GM12878 (cell line): ENCODE measurements at regions not wholly inside any gene's neighbourhood (a gene's known extent, or its start where the extent isn't known, plus 50 kb on each side); places are given as distances from the start of the nearest gene placed in this dataset.

ENCODE experiments used
- ATAC-seq: fragments of 200-7000 bp; cut with Tn5 transposase; 3 replicates; pipeline ENCODE4 v1.9.1; 2020; ENCODE audit warnings: mild to moderate bottlenecking, moderate library complexity
- BruUV-seq: library from RNA; stranded (reverse); fragments of 400-500 nt; replicated peaks from 2 replicates; lab custom pipeline; 2021; lab: Mats Ljungman, UMichigan
- CTCF ChIA-PET: fragments of 300-600 bp; sonication (Branson Sonifier 250); formaldehyde crosslinking; extraction: SDS; loops from one replicate; lab custom pipeline; 2021; ENCODE audit warnings: inconsistent platforms; lab: Yijun Ruan, JAX
- POLR2A ChIA-PET: fragments of 350-600 bp; formaldehyde crosslinking; extraction: SDS; loops from one replicate; lab custom pipeline; 2021; ENCODE audit warnings: inconsistent platforms; lab: Charles Lee
- RAD21 ChIA-PET: fragments of 300-600 bp; sonication (Branson Sonifier 250); formaldehyde crosslinking; loops from one replicate; lab custom pipeline; 2023; ENCODE audit warnings: antibody characterized with exemption; ENCODE audit not compliant: unreplicated experiment; lab: Charles Lee
- SMC1A ChIA-PET: fragments of 300-600 bp; sonication (Branson Sonifier 250); formaldehyde crosslinking; loops from one replicate; lab custom pipeline; 2023; ENCODE audit not compliant: unreplicated experiment, uncharacterized antibody; lab: Charles Lee
- DNase-seq: peaks from one replicate; pipeline ENCODE4 v3.0.0-alpha.2; 2011; ENCODE audit warnings: low read depth, low spot score
- FAIRE-seq: peaks from 3 replicates; lab custom pipeline; 2011; peaks lifted over from hg19 to GRCh38; lab: Jason Lieb, UNC
- H2AFZ ChIP-seq: 2 replicates; pipeline ENCODE4 v1.6.0; 2011; ENCODE audit warnings: low read depth, low read length, control low read depth; ENCODE audit not compliant: control insufficient read depth
- H3K27ac ChIP-seq: 2 replicates; pipeline ENCODE4 v1.5.1; 2011; ENCODE audit warnings: control low read depth; ENCODE audit not compliant: control insufficient read depth, insufficient read depth
- H3K27me3 ChIP-seq, 2 experiments: replicated peaks in 1 of 2; 2 replicates each; pipeline versions ENCODE4 v1.6.0 to v1.6.1; 2011; ENCODE audit warnings: low read length in 1 of 2; ENCODE audit not compliant: control insufficient read depth in 2 of 2, insufficient read depth in 2 of 2
- H3K36me3 ChIP-seq, 2 experiments: 2 replicates each; pipeline ENCODE4 v1.5.1; 2011; ENCODE audit warnings: low read length in 1 of 2; ENCODE audit not compliant: control insufficient read depth in 2 of 2, insufficient read depth in 2 of 2
- H3K4me1 ChIP-seq: 2 replicates; pipeline ENCODE4 v1.6.1; 2011; ENCODE audit warnings: mild to moderate bottlenecking, low read length, moderate library complexity, mixed read lengths; ENCODE audit not compliant: control insufficient read depth, insufficient read depth
- H3K4me2 ChIP-seq: 2 replicates; pipeline ENCODE4 v1.6.0; 2011; ENCODE audit warnings: control low read depth; ENCODE audit not compliant: control insufficient read depth, insufficient read depth
- H3K4me3 ChIP-seq: fragments of 200-600 bp; sonication (generic); 2 replicates; pipeline ENCODE4 v1.5.1; 2016
- H3K79me2 ChIP-seq: 2 replicates; pipeline ENCODE4 v1.6.0; 2011; ENCODE audit warnings: low read length; ENCODE audit not compliant: control insufficient read depth, insufficient read depth
- H3K9ac ChIP-seq: 2 replicates; pipeline ENCODE4 v1.8.0; 2011; ENCODE audit warnings: low read length, control low read depth, mixed read lengths; ENCODE audit not compliant: control insufficient read depth, insufficient read depth
- H3K9me3 ChIP-seq: replicated peaks from 3 replicates; pipeline ENCODE4 v1.5.1; 2011; ENCODE audit warnings: mild to moderate bottlenecking, low read length; ENCODE audit not compliant: control insufficient read depth, insufficient read depth
- H4K20me1 ChIP-seq: 2 replicates; pipeline ENCODE4 v1.6.0; 2011; ENCODE audit not compliant: control insufficient read depth, insufficient read depth
- FOXK2 ChIP-seq: fragments of 450-650 bp; IDR thresholded peaks from 2 replicates; pipeline ENCODE4 v1.6.1; 2017; ENCODE audit warnings: mild to moderate bottlenecking, moderate library complexity
- HDGF ChIP-seq: fragments of 450-650 bp; IDR thresholded peaks from 2 replicates; pipeline ENCODE4 v1.6.1; 2016; ENCODE audit warnings: antibody characterized with exemption
- IKZF2 ChIP-seq, 2 experiments: fragments of 450-650 bp; IDR thresholded peaks; 2 replicates each; pipeline ENCODE4 v1.6.1; 2017; ENCODE audit warnings: mild to moderate bottlenecking in 2 of 2, moderate library complexity in 2 of 2
- KDM1A ChIP-seq: fragments of 200-600 bp; sonication (generic); IDR thresholded peaks from 2 replicates; pipeline ENCODE4 v1.6.1; 2016; ENCODE audit warnings: borderline replicate concordance
- MEF2B ChIP-seq: fragments of 450-650 bp; IDR thresholded peaks from 2 replicates; pipeline ENCODE4 v1.6.1; 2018; ENCODE audit warnings: mild to moderate bottlenecking, moderate library complexity; ENCODE audit not compliant: partially characterized antibody, poor library complexity, severe bottlenecking
- MYB ChIP-seq: fragments of 150-350 bp; IDR thresholded peaks from 2 replicates; pipeline ENCODE4 v1.6.1; 2014; ENCODE audit warnings: mild to moderate bottlenecking, low read depth, low read length, borderline replicate concordance
- PRDM15 ChIP-seq: fragments of 450-650 bp; formaldehyde crosslinking; IDR thresholded peaks from 2 replicates; pipeline ENCODE4 v1.4.0; 2020; ENCODE audit warnings: mild to moderate bottlenecking, moderate library complexity
- RELA ChIP-seq: fragments of 450-650 bp; IDR thresholded peaks from 2 replicates; pipeline ENCODE4 v1.8.0; 2014; ENCODE audit warnings: borderline replicate concordance; ENCODE audit not compliant: partially characterized antibody
- STAT3 ChIP-seq: IDR thresholded peaks from 2 replicates; pipeline ENCODE4 v1.6.1; 2011; ENCODE audit warnings: low read depth, low read length, improper control_type of control experiment
- TCF7 ChIP-seq: IDR thresholded peaks from 2 replicates; pipeline ENCODE4 v1.6.1; 2014; ENCODE audit warnings: antibody characterized with exemption, borderline replicate concordance
- YY1 ChIP-seq: IDR thresholded peaks from 2 replicates; pipeline ENCODE4 v1.6.1; 2011; ENCODE audit warnings: low read depth, mild to moderate bottlenecking, low read length
- ZBTB4 ChIP-seq: fragments of 450-650 bp; formaldehyde crosslinking; IDR thresholded peaks from 2 replicates; pipeline ENCODE4 v1.4.0; 2022; ENCODE audit warnings: mild to moderate bottlenecking, moderate library complexity
- ZNF207 ChIP-seq: fragments of 450-650 bp; IDR thresholded peaks from 2 replicates; pipeline ENCODE4 v1.6.1; 2014; ENCODE audit warnings: antibody characterized with exemption, mild to moderate bottlenecking, borderline replicate concordance
- WGBS: methylation state at CpG from one replicate; pipeline ENCODE4 v1.1.6; 2016; ENCODE audit warnings: low lambda C conversion rate; ENCODE audit not compliant: insufficient replicate concordance, insufficient coverage; ENCODE audit errors: missing lambda C conversion rate; 5-methylcytosine and 5-hydroxymethylcytosine counted together
- in situ Hi-C: fragments of 300-500 bp; cut with MboI; formaldehyde crosslinking; loops from 9 replicates; pipeline ENCODE4 v1.14.3; 2018; ENCODE audit warnings: mixed read lengths
- intact Hi-C: fragments of 100-400 bp; cut with micrococcal nuclease; formaldehyde crosslinking; loops from one replicate; pipeline ENCODE4 v1.14.2; 2022; ENCODE audit not compliant: unreplicated experiment

GRCh38 chr12:59886131-59886733, 290.4 kb downstream of the SLC16A7 start:
- ChIA-PET POLR2A (no interaction called here), RAD21 (no interaction called here), CTCF (no interaction called here), SMC1A (interaction anchor here (1.0 kb wide), 1 partner anchor 25 kb away, joined by 3 read pairs; no protein-coding TSS in a partner anchor)
- Histone ChIP-seq H3K36me3 (no peaks in the 10 kb centered on the region), H4K20me1 (no peaks in the 10 kb centered on the region), H2AFZ (no peak overlapping the region), H3K4me1 (no peaks in the 10 kb centered on the region), H3K9me3 (no peaks in the 10 kb centered on the region), H3K4me3 (no peak overlapping the region), H3K4me2 (no peak overlapping the region), H3K9ac (no peak overlapping the region), H3K79me2 (no peaks in the 10 kb centered on the region), H3K27ac (no peak overlapping the region), H3K27me3 (no peaks in the 10 kb centered on the region)
- FAIRE-seq (no peak), ATAC-seq (no peak), DNase-seq (no peak)
- in situ Hi-C loops = no loop called here
- TF ChIP-seq ZNF207 (no peak), RELA (no peak), PRDM15 (CRISPR knock-in tag) (no peak), MYB (no peak), FOXK2 (no peak), KDM1A (no peak), YY1 (no peak), MEF2B (no peak), STAT3 (no peak), IKZF2 (IDR thresholded peaks at IDR 0.05) (no peak), HDGF (no peak), TCF7 (no peak), ZBTB4 (no peak)
- BruUV-seq = no TSS peak
- WGBS = 0% methylated on average over 2 of the region's 2 CpGs
- intact Hi-C loops = no loop called here
